AG08395 (cell line): ENCODE measurements at regions not wholly inside any gene's neighbourhood (a gene's known extent, or its start where the extent isn't known, plus 50 kb on each side); places are given as distances from the start of the nearest gene placed in this dataset.

Experiments
- DNase-seq: peaks from one replicate; pipeline ENCODE4 v3.0.0; 2012; ENCODE audit warnings: mixed read lengths, low spot score

- no peak for DNase-seq
These were observed 60.4 kb upstream of the RPH3AL start for GRCh38 chr17:413016-413350.

- peak; percentile 49 for DNase-seq
These were observed 59.8 kb upstream of the RPH3AL start for GRCh38 chr17:412211-413015.

DNA sequence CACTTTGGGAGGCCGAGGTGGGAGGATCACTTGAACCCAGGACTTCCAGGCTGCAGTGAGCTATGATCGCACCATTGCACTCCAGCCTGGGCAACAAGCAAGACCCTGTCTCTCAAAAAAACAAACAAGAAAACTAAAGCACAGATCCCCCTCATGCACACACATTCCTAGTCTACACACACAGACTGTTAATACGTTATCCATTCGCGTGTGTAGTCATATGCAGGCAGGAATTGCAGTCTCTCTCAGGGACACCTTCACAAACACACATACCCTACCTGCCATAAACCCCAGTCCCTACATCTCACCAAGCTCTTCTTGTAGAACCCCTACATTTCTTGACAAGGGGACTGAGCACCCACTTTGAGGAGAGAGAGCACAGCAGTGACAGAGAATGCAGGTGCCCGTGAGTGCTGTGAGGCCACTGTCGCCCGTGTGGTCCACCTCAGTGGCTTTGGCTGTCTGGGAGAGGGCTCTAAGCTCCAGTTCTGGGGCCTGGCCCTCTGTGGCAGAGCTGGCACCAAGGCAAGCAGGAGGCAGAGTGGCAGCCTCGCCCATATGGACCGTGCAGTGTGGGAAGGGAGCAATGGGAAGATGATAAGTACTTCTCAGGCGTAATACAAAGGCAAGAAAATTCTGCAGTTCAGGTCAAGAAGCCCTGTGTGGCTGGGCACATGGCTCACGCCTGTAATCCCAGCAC is 59.0 kb upstream of the RPH3AL start:
- no peak for DNase-seq

DNA sequence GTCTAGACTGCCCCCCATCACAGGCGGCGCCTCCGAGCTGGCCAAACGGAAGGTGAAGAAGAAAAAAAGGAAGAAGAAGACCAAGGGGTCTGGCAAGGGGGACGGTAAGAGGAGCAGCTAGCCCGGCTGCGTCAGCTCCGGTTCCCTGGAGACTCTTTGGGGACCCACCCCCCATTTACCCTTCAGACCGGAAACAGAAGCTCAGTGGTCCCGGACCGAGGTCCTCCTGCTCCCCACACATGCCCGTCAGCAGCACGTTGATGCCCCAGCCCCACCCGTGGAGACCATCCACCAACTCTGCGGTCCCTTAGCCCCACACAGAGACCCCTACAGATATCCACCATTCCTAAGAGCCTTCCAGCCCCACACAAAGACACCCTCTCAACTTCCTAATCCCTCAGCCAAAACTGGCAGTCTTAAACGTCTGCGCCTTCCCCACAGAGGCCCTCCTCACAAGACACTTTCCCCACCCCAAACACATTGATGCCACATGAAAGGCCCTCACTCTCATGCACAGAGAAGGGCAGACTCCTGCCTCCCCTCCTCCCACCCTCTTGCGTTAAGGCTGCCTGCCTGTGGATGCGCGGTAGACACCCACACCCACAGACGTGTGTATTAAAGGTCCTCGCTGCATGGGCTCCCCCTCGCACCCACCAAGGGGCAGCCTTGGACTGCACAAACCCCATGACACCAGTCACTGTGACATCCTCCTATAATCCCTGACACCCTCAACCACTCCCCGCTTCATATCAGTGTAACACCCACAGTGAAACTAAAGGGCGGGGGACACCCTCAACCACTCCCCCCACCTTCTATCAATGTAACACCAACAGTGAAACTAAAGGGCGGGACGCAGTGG is 58.2 kb upstream of the RPH3AL start:
- no peak for DNase-seq

DNA sequence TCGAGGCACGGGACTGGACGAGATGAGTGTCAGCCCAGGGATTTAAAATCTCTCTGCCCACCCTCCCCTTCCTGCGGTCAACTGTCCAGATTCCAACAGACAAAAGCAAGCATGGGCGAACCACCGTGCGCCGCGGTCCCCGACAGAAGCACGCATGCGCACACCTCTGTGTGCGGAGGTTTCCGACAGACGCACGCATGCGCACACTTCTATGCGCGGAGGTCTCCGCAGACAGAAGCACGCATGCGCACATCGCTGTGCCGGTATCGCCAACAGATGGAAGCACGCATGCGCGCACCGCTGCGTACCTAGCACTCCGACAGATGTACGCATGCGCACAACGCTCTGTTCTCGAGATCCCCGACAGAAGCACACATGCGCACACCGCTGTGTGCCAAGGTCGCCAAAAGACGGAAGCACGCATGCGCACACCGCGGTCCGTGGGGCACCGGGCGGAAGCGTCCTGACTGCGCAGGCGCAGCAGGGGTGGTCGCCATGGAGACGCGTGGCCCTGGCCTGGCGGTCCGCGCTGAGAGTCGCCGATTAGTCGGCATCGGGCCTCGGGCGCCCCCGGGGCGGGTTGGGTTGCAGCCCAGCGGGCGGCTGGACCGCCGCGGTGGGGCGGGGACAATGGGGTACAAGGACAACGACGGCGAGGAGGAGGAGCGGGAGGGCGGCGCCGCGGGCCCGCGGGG is 57.4 kb upstream of the RPH3AL start:
- DNase-seq = peak; percentile 100

DNA sequence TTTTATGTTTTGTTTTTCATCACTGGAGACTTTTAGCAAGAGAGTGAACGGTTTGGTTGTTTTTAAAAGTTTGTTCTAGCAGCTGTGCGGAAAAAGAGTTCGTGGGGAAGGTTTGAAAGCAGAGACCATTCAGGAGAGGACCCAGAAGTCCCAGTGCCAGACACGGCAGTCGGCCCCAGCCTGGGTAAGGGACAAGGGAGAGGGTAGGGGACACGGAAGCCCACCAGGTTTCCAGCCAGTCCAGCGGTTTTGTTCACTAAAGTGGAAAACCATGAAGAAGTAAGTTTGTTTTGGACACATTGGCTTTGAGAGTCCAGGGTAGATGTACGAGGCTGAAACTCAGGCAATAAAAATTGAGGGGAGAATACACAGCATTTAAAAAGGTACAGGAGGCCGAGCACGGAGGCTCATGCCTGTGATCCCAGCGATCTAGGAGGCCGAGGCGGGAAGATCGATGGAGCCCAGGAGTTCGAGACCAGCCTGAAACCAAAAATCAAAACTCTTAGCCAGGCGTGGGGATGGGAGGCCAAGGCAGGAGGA is 56.8 kb upstream of the RPH3AL start:
- no peak for DNase-seq

DNA sequence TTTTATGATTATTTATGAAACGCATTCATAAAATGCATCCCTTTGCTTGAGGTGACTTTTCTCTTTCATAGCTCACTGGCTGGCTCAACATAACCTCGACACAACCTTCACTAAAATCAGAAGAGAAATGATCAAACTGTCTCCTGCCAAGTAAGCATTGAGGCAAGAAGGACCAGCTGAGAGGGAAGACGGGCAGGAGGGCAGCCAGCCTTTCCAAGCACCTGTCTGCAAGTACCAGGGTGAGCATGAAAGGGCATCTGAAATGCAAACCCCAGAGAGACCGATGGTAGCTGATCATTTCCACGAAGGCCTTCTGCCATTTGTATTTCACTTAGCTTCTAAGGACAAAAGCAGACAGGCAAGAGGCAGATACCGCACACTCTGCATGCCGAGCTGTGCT is 52.1 kb upstream of the RPH3AL start:
- no peak for DNase-seq
